Sigmoid colon (tissue), 6 donors: ENCODE measurements at regions not wholly inside any gene's neighbourhood (a gene's known extent, or its start where the extent isn't known, plus 50 kb on each side); places are given as distances from the start of the nearest gene placed in this dataset.

Source experiments
- DNase-seq: peaks from one replicate; pipeline ENCODE4 v3.0.0-alpha.2; 2019
- H3K27ac ChIP-seq, 4 donors: fragments of 200-600 bp; sonication (generic); one replicate each; pipeline ENCODE4 v1.5.1; 2016 to 2019; ENCODE audit warnings: mild to moderate bottlenecking in 1 of 4
- H3K27me3 ChIP-seq, 3 donors: fragments of 200-600 bp; sonication (generic); one replicate each; pipeline ENCODE4 v1.5.1; 2019; ENCODE audit warnings: mild to moderate bottlenecking in 1 of 3
- H3K36me3 ChIP-seq, 4 donors: fragments of 200-600 bp; sonication (generic); one replicate each; pipeline ENCODE4 v1.5.1; 2016 to 2019
- H3K4me1 ChIP-seq, 4 donors: fragments of 200-600 bp; sonication (generic); one replicate each; pipeline ENCODE4 v1.5.1; 2017 to 2019
- H3K4me3 ChIP-seq, 4 donors: fragments of 200-600 bp; sonication (generic); one replicate each; pipeline ENCODE4 v1.5.1; 2017 to 2019; ENCODE audit warnings: mild to moderate bottlenecking in 2 of 4, moderate library complexity in 1 of 4
- H3K9me3 ChIP-seq, 4 donors: fragments of 200-600 bp in 3 of 4; sonication (generic) in 3 of 4; one replicate each; pipeline versions ENCODE4 v1.5.1 to v1.6.1; 2013 to 2019
- EP300 ChIP-seq, 4 donors: sonication (generic); formaldehyde crosslinking; IDR thresholded peaks; one replicate each; pipeline ENCODE4 v1.6.1; 2017; ENCODE audit warnings: antibody characterized with exemption in 4 of 4
- POLR2A ChIP-seq, 2 donors: fragments of 450-650 bp; IDR thresholded peaks; one replicate each; pipeline ENCODE4 v1.6.1; 2016; ENCODE audit warnings: antibody characterized with exemption in 2 of 2, mild to moderate bottlenecking in 2 of 2, moderate library complexity in 2 of 2
- POLR2AphosphoS5 ChIP-seq, 4 donors: sonication (generic); formaldehyde crosslinking; IDR thresholded peaks; one replicate each; pipeline ENCODE4 v1.6.1; 2017; ENCODE audit warnings: antibody characterized with exemption in 4 of 4
- WGBS, 2 donors: extraction: QIAGEN DNeasy Blood & Tissue Kit; methylation state at CpG; one replicate each; pipeline ENCODE4 v1.1.7; 2013; 5-methylcytosine and 5-hydroxymethylcytosine counted together
- intact Hi-C: fragments of 100-400 bp; cut with DNase I; formaldehyde crosslinking; loops from one replicate; pipeline ENCODE4 v1.15.1; 2023
- TF ChIP-seq, protein P1 (sequence below), 4 experiments: fragments of 450-650 bp in 3 of 4; fragments of 200-600 bp in 1 of 4; IDR thresholded peaks; one replicate each; pipeline ENCODE4 v1.5.1; 2016 to 2019; ENCODE audit warnings: antibody characterized with exemption in 4 of 4, mild to moderate bottlenecking in 3 of 4, moderate library complexity in 2 of 4
- donor health status: healthy with polysubstance abuse.
- donor health status: healthy.

DNA sequence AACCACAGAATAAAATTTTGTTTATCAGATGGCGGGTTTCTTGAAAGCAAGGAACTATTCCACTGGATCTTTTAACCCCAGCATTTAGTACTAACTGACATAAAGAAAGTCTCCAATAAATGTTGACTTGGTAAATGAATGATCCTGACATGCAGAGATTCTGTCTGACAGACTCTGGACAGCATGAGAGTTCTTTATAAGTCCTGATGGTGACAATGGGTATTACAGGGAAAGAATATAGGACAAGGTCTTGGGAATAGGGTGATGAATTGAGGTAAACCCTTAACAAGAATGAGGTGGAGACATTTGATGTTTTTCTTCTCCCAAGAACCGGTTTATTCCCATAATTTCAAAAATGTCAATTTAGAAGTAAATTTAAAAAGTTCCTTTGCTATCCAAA is 453.9 kb downstream of the TUSC1 start:
- intact Hi-C loops: no loop called here
- no peak for TF ChIP-seq POLR2AphosphoS5 (IDR thresholded peaks at IDR 0.05)
- TF ChIP-seq, protein P1, sequence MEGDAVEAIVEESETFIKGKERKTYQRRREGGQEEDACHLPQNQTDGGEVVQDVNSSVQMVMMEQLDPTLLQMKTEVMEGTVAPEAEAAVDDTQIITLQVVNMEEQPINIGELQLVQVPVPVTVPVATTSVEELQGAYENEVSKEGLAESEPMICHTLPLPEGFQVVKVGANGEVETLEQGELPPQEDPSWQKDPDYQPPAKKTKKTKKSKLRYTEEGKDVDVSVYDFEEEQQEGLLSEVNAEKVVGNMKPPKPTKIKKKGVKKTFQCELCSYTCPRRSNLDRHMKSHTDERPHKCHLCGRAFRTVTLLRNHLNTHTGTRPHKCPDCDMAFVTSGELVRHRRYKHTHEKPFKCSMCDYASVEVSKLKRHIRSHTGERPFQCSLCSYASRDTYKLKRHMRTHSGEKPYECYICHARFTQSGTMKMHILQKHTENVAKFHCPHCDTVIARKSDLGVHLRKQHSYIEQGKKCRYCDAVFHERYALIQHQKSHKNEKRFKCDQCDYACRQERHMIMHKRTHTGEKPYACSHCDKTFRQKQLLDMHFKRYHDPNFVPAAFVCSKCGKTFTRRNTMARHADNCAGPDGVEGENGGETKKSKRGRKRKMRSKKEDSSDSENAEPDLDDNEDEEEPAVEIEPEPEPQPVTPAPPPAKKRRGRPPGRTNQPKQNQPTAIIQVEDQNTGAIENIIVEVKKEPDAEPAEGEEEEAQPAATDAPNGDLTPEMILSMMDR (IDR thresholded peaks at IDR 0.05): no peak
- no peak for TF ChIP-seq POLR2A (IDR thresholded peaks at IDR 0.05)
- no peak for TF ChIP-seq EP300 (IDR thresholded peaks at IDR 0.05)

DNA sequence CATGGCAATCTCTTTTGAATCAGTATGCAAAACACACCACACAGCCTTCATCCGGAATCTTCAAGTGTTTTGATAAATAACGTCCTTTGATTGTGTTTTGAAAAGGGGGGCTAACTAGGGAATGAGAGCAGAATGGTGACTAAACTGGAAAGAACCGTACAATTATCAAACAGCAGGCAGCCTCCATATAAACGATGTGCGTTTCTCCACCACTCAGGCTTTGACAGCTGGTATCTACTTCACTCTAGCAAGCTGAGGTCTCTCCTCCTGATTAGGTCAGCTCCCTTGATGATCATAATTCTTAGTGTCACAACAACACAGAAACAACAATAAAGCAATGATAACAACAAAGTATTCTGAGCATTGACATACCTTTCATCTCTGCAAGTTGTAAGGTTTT is 465.9 kb downstream of the TUSC1 start:
- intact Hi-C loops: no loop called here
- H3K27ac ChIP-seq: no peak overlapping the region
- 64 to 68% methylated on average over 5 of the region's 5 CpGs for WGBS, 2 donors
- H3K36me3 ChIP-seq: no peaks in the 10 kb centered on the region
- no peaks in the 10 kb centered on the region for H3K9me3 ChIP-seq
- H3K4me1 ChIP-seq: no peaks in the 10 kb centered on the region
- H3K4me3 ChIP-seq: no peak overlapping the region
- TF ChIP-seq POLR2A (IDR thresholded peaks at IDR 0.05) (no peak), POLR2AphosphoS5 (IDR thresholded peaks at IDR 0.05) (no peak)
- TF ChIP-seq, protein P1 (IDR thresholded peaks at IDR 0.05): no peak
- no peaks in the 10 kb centered on the region for H3K27me3 ChIP-seq
- DNase-seq: no peak

More for the DNA sequence above, 453.9 kb downstream of the TUSC1 start:
- H3K9me3 ChIP-seq: no peaks in the 10 kb centered on the region
- H3K27ac ChIP-seq: no peak overlapping the region
- no peak overlapping the region for H3K4me3 ChIP-seq
- H3K27me3 ChIP-seq: no peaks in the 10 kb centered on the region
- WGBS, 2 donors: 81 to 89% methylated on average over 2 of the region's 2 CpGs
- H3K4me1 ChIP-seq: no peaks in the 10 kb centered on the region
- DNase-seq: no peak
- no peaks in the 10 kb centered on the region for H3K36me3 ChIP-seq

DNA sequence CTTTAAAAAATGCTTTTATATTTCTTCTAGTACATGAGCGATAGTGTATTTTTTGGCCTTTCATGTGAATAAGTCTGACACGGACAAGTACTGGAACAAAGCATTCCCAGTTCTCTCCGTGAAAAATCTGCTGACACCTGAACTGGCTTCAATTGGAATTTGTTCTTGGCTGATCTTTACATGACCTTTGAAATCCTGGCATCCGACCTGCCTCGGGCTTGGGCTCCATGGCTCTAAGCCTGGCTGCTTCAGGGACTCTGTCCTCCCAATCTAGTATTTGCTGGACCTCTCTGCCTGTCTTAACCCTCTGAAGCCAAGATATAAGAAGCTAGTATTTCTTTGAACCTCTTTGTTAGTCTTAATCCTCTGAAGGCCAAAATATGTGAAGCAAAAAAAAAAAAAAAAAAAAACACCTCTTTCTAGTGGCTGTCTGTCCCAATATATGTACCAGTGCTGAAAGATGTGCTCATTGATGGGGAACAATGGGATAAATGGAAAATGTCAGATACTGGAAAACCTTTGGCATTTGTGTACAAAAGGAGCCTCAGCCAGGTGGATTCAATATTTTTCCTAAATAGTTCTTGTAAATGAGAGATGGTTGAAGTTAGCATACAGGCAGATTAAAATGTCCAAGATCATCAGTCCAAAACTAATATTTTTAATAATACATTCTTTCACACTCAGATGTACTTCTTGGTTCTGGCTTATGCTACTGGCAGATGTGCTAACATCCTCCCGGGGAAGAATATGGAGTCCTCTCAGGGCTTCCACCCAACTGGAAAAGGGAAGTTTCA is 470.6 kb downstream of the TUSC1 start:
- Histone ChIP-seq H3K9me3 (no peaks in the 10 kb centered on the region), H3K4me1 (no peaks in the 10 kb centered on the region), H3K27ac (no peak overlapping the region), H3K4me3 (no peak overlapping the region), H3K27me3 (no peaks in the 10 kb centered on the region), H3K36me3 (no peaks in the 10 kb centered on the region)
- intact Hi-C loops: no loop called here
- WGBS, 2 donors: 58 to 76% methylated on average over 6 of the region's 6 CpGs
- no peak for DNase-seq
- no peak for TF ChIP-seq POLR2A (IDR thresholded peaks at IDR 0.05)
- TF ChIP-seq POLR2AphosphoS5 (IDR thresholded peaks at IDR 0.05): no peak
- TF ChIP-seq EP300 (IDR thresholded peaks at IDR 0.05): no peak
- TF ChIP-seq, protein P1 (IDR thresholded peaks at IDR 0.05): no peak

DNA sequence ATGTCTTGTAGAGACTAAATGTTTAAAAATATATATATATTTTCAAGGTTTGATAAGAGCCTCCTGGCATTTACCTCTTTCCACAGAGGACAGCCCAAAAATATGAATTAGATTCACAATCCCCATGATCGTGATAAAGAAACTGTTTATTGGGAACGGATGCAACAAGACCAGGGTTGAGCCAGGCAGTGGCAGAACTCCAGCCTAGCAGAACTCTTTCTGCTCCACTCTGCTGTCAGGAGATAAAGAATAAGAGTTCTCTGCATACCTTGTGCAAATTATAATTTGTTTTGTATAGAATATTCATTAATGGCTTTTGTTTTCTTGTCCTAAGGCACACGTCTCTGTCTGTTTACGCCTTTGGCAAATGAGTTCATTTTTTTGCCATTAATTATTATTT is 472.2 kb downstream of the TUSC1 start:
- Histone ChIP-seq H3K4me3 (no peak overlapping the region), H3K9me3 (no peaks in the 10 kb centered on the region), H3K36me3 (no peaks in the 10 kb centered on the region), H3K27ac (no peak overlapping the region), H3K27me3 (no peaks in the 10 kb centered on the region), H3K4me1 (no peaks in the 10 kb centered on the region)
- TF ChIP-seq POLR2AphosphoS5 (IDR thresholded peaks at IDR 0.05): no peak
- 73 to 82% methylated on average over 4 of the region's 4 CpGs for WGBS, 2 donors
- intact Hi-C loops: no loop called here
- DNase-seq: no peak

DNA sequence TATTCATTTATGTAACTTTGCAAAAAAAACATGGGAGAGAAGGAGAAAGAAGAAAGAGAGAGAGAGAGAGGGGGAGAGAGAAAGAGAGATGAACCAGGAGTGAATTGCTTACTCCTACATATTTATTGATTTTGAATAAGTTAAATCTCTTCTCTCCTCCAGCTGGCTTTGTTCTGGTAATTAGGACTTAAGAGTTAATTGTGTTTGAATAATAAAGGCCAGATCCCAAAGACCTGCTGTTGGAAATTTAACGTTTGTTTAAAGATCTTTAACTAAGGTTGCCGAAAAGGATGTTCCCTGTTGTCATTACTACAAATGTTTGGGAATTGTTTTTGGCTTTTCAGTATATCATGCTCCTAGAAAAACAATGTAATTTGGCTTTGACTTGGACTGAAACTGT is 473.0 kb downstream of the TUSC1 start:
- DNase-seq: no peak
- TF ChIP-seq POLR2A (IDR thresholded peaks at IDR 0.05) (no peak), POLR2AphosphoS5 (IDR thresholded peaks at IDR 0.05) (no peak), EP300 (IDR thresholded peaks at IDR 0.05) (no peak)
- TF ChIP-seq, protein P1 (IDR thresholded peaks at IDR 0.05): no peak
- 37 to 42% methylated on average over 2 of the region's 2 CpGs for WGBS, 2 donors
- Histone ChIP-seq H3K36me3 (no peaks in the 10 kb centered on the region), H3K27ac (no peak overlapping the region), H3K4me3 (no peak overlapping the region), H3K4me1 (no peaks in the 10 kb centered on the region), H3K9me3 (no peaks in the 10 kb centered on the region), H3K27me3 (no peaks in the 10 kb centered on the region)
- intact Hi-C loops: no loop called here
